HG02571 (cell line): ENCODE measurements at regions not wholly inside any gene's neighbourhood (a gene's known extent, or its start where the extent isn't known, plus 50 kb on each side); places are given as distances from the start of the nearest gene placed in this dataset.

Experiments
- ATAC-seq: cut with Tn5 transposase; IDR thresholded peaks from one replicate; pipeline ENCODE4 v1.9.1; 2021; ENCODE audit warnings: mild to moderate bottlenecking, moderate library complexity; ENCODE audit not compliant: unreplicated experiment

DNA sequence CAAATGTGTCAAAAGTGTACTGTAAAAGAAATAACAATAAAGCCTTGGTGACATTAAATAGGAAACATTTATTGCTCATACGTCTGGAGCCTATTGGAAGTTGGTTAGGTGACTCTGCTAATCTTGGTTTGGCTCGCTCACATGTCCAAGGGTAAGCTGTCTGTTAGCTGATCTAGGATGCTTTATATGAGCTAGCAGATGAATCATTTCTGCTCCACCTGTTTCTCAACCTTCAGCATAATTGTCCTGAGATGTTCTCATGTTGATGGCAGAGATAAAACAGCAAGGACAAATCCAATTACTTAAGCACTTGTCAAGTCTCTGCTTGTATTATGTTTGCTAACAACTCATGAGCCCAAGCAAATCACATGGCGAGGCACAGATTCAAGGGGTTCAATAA is 56.0 kb upstream of the CD53 start:
- no peak for ATAC-seq

DNA sequence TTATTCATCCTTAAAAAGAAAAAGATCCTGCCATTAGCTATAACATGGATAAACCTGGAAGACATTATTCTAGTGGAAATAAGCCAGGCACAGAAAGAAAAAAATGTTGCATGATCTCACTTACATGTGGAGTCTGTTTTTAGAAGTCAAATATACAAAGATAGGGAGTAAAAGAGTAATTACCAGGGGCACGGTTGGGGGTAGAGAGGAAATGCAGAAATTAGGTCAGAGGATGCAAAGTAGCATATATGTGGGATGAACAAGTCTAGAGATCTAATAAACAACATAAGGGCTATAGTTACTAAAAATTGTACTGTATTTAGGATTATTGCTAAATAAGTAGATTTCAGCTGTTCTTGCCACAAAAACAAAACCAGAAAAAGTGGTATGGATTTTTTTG is 61.4 kb upstream of the CD53 start:
- no peak for ATAC-seq

GRCh38 chr1:110800079-110800478 is 72.9 kb upstream of the CD53 start:
- ATAC-seq, result no peak

DNA sequence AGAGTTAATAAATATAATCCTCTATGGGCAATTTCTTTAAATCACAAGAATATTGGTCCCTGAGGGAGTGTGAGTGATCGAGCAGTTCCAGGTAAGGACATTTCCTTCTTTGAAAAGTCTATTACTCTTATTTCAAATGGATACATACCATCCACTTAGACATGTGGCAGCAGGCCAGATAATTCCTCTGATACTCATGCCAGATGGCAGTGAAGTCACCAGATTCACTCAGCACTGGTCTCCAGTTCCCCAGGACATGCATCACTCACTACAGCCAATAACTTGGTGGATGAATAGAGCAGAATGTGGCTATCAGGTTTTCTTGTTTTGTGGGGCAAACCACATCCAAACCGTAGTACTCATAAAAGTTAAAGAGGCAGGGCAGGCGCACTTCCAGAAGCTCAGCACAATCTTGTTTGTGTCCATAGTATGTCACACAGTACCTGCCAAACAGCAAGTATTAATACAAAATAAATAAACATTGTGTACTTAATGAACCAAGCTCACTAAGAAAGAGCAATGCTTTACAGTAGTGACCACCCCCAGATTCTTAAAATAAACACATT is 74.2 kb upstream of the CD53 start:
- ATAC-seq, result no peak

DNA sequence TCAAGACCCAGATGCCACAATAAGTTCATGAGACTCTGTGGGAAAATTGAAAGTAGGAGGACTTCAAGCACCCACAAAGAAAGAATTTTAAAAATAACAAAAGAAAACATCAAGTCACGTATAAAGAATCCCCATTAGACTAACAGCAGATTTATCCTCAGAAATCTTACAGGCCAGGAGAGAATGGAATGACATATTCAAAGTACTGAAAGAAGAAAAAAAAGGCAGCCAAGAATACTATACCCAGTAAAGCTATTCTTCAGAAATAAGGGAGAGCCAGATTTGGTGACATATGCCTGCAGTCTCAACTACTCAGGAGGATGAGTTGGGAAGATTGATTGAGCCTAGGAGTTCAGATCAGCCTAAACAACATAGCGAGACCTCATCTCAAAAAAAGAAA is 84.3 kb upstream of the CD53 start:
- no peak for ATAC-seq

- ATAC-seq, result peak; percentile 83
These were observed 85.4 kb upstream of the CD53 start for GRCh38 chr1:110787328-110788071.

- ATAC-seq, result no peak
These were observed 86.1 kb upstream of the CD53 start for GRCh38 chr1:110786802-110787327.

GRCh38 chr1:110785612-110786011 is 87.3 kb upstream of the CD53 start:
- no peak for ATAC-seq

GRCh38 chr1:110785055-110785454 is 87.9 kb upstream of the CD53 start:
- no peak for ATAC-seq

- no peak for ATAC-seq
These were observed 89.5 kb upstream of the CD53 start for GRCh38 chr1:110783292-110783918.

- ATAC-seq, result no peak
These were observed 91.4 kb upstream of the CD53 start for GRCh38 chr1:110781525-110781924.

DNA sequence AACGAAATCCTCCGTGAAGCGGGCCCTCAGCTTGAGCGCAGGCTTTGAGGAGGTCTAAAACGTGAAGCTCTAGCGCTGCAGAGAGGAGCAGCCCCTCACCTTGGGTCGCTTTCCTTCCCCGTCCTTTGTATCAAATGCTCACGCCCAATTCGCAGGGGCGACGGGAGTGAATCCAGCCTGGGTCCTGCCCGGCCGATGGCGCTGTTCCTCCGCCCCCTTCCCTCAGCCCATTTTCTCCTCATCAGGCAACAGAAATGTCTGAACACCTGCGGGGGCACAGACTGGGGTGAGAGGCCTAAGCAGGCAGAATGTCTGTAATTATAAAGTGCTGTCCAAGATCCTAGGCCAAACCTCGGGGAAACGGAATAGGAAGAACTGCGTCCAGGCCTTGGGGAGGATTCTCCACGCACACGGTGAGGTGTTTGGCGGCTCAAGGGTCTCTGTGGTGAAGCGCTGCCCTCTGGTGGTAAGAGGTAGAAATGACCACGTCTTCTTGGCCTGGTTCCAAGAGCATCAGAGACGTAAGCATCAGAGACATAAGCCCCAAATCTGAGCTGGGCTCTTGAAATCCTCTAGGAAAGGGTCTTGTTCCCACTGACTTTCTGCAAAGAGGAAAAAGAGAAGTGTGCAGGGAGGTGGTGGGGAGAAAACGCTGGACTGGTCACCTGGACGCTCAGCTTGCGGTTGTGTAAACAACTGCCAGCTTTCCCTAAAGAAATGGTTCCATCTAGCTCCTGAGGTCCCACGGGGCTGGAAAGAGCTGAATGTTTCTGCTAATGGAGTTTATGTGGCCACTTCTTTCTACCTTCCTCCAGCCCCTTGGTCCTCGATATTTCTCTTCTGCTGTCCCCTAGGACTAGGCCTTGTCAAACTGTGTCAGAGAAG is 92.1 kb upstream of the CD53 start:
- no peak for ATAC-seq

DNA sequence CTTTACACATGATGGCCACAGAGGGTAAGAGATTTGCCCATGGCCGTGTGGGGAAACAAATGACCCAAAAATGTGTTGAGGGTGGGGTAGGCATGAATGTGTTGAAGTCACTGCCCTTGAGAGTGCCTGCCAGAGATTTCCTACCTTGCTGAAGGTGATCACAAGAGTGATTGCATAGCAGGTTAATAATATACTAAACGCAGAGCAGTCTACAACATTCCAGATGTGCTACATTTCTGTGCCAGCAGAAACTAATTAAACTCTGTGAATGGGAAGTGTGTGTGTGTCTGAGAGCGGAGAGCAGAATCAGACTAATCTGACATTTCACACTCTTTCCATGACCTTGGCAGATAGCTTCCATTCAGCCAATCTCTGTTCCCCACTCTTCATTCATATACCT is 93.3 kb upstream of the CD53 start:
- ATAC-seq, result no peak

GRCh38 chr1:110778821-110779220 is 94.1 kb upstream of the CD53 start:
- no peak for ATAC-seq

DNA sequence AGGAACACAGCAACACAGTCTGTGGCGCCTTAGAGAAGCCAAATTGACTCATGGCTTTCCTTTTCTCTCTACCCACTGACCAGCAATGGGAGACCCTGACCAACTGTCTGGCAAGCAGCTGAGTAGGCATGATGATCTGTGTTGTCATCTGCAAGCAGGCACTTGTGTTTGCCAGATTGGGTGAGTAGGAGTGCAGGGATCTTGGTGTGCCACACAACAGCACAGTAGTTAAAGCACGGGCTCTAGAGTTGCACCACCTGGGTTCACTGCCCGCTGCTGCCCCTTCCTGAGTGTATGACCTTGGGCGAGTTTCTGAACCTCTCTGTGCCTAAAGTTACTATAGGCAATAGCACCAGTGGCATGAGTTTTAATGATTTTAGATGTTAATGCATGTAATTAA is 95.7 kb upstream of the CD53 start:
- no peak for ATAC-seq

- no peak for ATAC-seq
These were observed 98.5 kb upstream of the CD53 start for GRCh38 chr1:110774398-110774797.

DNA sequence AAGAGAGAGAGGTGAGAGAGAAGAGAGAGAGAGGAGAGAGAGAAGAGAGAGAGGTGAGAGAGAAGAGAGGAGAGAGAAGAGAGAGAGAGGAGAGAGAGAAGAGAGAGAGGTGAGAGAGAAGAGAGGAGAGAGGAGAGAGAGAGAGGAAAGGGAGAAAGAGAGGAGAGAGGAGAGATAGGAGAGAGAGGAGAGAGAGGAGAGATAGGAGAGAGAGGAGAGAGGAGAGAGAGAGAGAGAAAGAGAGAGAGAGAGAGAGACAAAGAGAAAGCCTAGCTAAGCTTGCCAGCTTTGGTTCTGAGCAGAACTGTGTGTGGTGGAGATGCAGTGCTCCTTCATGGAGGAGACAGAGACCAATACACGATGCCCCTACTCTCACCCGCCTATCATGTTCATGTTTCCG is 99.1 kb upstream of the KCNA3 start:
- no peak for ATAC-seq

DNA sequence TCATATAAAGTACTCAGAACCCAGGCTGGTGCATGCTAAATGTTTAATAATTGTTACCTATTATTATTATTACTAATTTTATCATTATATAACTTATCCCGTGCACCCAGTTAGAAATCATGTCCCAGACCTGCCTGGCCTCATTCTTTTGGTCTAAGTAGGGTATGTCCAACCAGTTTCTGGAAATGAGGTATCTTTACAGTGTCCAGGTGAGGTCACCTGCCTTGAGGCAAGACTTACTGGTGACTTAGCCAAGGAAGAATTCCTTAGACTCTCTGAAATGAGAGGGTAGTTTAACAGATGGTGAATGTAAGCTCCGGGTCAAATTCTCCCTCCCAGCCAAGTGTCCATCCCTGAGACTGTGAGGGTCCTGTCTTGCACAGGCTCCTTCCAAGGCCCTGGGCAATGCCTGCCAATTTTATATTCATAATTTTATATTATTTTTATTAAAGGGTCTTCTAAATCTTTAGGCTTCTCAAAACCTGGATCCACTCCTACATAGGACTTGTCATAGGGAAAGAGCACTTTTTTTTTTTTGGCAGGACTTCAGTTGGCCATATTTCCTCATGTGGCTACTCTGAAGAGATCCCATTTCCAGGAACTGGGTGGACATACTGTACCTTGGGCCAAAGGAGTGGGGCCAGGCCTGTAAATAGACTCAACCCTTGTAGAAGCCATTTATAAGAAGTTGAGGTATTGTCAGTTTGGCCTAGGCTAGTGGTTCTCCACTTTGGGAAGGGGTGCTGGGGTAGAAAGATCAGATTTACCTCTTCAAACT is 96.7 kb upstream of the KCNA3 start:
- no peak for ATAC-seq

GRCh38 chr1:110770832-110771231 is 96.1 kb upstream of the KCNA3 start:
- no peak for ATAC-seq

GRCh38 chr1:110768605-110769004 is 93.9 kb upstream of the KCNA3 start:
- no peak for ATAC-seq

DNA sequence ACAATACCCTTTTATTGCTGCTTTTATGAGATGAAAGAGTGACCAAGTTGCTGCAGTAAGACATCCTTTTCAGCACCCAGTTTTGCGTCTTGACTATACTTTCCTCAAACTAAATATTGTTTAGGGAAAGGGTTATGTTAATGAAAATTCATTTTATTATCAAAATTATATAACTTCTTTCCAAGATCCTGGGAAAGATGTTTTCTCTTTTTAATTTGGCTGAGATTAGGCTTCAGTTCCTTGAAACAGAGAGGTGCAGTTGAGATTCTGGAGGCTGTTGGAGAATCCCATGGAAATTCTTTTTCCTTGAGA is 91.6 kb upstream of the KCNA3 start:
- ATAC-seq, result no peak
